ENCODE measurements at regions not wholly inside any gene's neighbourhood (a gene's known extent, or its start where the extent isn't known, plus 50 kb on each side); places are given as distances from the start of the nearest gene placed in this dataset.

DNA sequence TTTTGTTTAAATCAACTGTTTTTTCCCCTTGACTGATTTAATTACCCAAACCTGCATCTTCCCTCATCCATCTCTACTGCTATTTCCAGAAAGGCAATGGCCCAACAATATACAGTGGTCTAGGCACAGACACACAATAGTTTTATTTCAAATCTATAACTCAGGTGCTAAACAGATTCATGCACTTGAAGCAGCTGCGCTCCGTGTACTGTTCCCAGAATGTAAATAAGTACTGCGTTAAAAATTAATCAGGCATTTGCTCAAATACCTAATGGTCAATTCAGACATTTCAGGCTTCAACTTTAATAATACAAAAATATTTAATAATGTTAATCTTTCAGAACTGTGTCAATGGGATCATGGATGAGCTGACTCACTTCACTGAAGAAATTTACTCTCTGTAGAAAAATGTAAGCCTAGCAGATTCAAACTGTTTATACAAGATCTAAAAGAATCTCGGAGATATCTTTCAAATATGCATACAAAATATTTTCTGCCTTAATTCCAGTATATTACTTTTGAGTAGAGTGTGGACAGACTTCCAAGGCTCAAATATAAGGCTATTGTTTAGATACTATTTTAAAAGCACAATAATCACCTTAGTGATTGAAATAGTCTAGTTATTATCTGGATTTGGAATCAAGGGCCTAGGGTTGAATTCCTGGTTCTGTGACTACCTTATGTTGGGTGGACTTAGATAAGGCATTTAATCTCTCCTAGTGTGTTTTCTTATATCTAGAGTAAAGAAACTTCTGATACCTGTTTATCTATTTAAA lies 97.4 kb upstream of the PSMD7 start:
- TF ChIP-seq, protein P1, sequence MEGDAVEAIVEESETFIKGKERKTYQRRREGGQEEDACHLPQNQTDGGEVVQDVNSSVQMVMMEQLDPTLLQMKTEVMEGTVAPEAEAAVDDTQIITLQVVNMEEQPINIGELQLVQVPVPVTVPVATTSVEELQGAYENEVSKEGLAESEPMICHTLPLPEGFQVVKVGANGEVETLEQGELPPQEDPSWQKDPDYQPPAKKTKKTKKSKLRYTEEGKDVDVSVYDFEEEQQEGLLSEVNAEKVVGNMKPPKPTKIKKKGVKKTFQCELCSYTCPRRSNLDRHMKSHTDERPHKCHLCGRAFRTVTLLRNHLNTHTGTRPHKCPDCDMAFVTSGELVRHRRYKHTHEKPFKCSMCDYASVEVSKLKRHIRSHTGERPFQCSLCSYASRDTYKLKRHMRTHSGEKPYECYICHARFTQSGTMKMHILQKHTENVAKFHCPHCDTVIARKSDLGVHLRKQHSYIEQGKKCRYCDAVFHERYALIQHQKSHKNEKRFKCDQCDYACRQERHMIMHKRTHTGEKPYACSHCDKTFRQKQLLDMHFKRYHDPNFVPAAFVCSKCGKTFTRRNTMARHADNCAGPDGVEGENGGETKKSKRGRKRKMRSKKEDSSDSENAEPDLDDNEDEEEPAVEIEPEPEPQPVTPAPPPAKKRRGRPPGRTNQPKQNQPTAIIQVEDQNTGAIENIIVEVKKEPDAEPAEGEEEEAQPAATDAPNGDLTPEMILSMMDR (IDR thresholded peaks at IDR 0.05) = no peak
- TF ChIP-seq POLR2AphosphoS5 (IDR thresholded peaks at IDR 0.05) = no peak
- no peak for TF ChIP-seq EP300 (IDR thresholded peaks at IDR 0.05; ENCODE audit: low read depth)
- TF ChIP-seq POLR2A (IDR thresholded peaks at IDR 0.05) = no peak
